Stimulated activated CD8-positive, alpha-beta memory T cell treated with anti-CD3 and anti-CD28 coated beads, Interleukin-7, amount 100 ng/mL, for 4 hours (primary cell): ENCODE measurements at regions not wholly inside any gene's neighbourhood (a gene's known extent, or its start where the extent isn't known, plus 50 kb on each side); places are given as distances from the start of the nearest gene placed in this dataset.
"Not testable (repeated sequence)": the region's sequence is repeated elsewhere in the genome, so short reads cannot be mapped to it uniquely, and the experiment has no call there.

Source experiments
- DNase-seq, 2 donors: peaks; one replicate each; pipeline ENCODE4 v3.0.0-alpha.2; 2020; ENCODE audit warnings: low read depth in 2 of 2

DNA sequence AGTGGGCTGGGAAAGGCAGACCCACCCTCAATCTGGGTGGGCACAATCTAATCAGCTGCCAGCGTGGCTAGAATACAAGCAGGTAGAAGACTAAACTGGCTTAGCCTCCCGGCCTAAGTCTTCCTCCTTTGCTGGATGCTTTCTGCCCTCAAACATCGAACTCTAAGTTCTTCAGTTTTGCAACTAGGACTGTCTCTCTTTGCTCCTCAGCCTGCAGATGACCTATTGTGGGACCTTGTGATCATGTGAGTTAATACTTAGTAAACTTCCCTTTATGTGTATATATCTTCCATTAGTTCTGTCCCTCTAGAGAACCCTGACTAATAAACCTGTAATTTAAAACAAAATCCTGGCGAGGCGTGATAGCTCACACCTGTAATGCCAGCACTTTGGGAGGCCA, 51.8 kb upstream of the SLC39A8 start:
- not testable (repeated sequence) for DNase-seq

DNA sequence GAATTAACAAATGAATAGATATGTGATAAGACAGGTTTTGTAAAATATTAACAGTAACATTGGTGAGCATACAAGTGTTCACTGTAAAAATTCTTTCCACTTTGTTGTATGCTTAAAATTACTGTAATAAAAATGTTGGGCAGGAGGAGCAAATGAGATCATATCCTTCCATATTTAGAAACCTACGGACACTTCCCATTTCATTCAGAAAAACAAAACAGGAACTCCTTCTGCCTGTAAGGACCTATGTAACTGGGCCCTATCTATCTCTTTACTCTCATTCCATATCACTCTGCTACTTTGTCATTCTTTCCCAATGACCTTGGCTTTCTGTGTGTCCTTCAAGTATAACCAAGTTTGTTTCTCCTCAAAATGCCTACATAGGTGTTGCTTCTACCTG, 53.7 kb upstream of the SLC39A8 start:
- no peak for DNase-seq

DNA sequence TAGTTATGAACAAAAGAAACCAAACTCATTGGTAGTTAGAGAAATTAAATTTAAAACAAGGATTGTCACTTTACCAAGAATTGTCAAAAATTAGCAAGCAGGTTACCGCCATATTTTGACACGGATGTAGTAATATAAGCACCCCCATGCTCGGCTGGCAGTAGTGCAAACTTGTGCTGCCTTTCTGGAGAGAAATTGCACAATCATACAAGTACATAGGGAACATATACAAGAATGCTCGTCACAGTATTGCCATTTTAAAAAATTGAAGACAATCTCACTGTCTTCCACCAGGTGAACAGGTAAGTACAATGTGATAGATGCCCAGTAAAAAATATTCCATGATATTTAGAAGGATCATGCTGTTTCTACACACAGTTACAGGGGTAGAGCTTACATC, 55.6 kb upstream of the SLC39A8 start:
- DNase-seq, result no peak

DNA sequence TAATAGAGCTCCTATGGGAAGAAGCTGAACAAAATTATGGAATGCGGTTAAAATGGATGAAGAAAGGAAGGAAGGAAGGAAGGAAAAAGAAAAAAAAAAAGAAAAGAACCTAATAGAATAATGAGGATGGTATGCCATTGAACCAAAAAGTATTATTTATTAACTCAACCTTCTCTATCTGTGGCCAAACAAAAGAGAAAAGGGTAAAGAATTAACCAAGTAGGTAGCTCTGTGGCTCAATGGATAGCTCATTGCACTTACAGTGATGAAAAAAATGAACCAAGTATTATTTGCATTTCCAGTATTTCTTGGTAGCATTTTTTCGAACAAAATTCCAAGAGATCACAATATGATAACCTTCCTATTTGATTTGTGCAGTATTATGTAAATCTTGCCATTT, 56.9 kb upstream of the SLC39A8 start:
- no peak for DNase-seq

DNA sequence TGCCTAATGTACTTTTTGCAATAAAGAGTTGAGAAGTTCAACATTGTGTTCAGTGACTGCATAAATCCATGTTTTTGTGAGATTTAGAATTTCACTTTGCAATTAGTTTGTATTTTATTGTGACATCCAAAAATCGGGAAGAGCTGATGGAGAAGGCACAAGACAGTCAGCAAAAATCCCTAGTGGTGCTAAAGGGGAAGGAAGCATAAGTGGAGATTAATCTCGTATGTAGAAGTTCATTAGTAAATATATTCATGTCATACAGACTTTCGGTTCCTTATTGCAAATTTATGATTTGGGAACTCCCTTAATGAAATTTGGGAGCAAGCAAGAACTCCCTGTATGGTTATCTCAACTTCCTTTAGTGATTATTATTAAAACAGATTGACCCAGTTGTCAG, 57.8 kb upstream of the SLC39A8 start:
- no peak for DNase-seq

DNA sequence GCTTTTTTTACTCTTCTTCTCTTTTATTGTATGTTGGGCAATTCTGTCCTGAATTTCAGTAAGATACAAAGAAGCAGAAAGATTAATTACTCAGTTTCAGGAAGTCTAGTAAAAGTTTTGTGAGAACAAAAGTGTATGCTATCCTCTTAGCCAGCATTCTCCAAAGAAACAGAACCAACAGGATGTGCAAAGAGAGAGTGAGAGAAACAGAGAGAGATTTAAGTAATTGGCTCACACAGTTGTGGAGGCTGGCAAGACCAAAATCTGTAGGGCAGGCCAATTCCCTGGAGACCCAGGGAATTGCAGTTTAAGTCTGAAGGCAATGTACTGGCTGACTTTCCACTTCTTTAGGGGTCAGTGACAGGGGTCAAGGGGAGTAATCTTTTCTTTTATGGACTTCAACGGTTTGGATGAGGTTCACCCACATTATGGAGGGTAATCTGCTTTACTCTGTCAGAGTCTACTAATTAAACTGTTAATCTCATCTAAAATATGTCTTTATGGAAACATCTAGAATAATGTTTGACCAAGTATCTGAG, 59.2 kb upstream of the SLC39A8 start:
- DNase-seq, result no peak

DNA sequence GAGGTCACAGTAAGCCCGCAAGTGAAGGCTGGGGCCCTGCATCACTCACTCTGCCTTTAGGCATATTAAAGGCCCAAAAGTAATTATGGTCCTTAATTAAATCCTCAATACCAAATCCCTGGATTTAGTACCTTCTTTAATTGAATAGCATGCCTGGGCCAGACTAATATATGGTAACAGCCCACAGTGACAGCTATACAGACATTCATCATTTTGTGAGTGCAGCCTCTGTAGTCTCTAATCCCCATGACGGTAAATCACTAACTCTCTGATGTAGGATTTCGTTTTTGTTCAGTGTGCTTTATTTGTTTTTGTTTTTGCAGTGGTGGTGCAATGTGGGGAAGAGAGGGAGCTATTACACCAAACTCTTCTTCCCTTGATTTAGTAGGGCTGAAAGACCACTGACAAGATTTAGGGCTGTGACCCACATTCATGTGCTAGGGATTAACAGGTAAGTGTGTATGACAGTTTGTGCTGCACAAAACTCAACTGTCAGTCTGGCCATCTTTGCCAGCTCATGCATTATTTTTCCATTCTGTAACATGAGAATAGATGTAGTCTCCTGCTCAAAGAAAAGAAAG, 60.6 kb upstream of the SLC39A8 start:
- no peak for DNase-seq

DNA sequence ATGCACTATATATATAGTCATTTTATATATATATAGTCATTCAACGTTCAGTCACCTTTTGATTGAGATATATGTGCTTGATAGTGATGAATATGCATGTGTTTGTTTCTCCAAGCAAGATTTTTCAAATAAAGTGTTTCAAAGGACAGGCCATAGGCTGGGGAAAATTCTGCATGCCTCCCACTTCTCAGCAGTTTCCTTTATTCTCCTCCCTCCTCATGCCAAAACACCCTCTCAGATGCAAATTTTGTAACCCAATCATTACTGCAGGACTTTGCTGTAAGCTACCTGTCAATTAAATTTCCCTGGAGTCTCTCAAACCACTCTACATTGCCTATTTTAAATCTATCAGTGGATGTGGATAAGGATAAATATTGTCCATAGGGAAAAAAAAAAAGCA, 65.6 kb upstream of the SLC39A8 start:
- DNase-seq, result not testable (repeated sequence)

DNA sequence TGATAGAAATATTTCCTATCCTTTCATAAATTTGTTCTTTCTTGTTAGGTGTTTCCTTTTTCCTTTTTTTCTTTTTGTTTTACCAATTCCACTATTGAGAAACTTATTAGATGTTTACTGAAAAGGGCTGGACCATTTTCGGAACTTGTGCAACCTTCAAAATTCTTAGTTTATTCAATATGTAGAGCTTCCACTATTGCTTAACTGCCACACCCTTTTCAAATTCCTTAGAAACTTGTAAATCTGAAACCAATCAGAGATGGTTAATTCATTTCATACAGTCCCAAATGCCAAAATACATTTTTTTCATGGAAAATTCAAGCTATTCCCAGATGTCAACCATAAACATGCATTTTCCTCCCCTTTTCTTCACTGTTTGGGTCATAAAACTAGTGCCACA, 66.1 kb upstream of the SLC39A8 start:
- DNase-seq, result no peak

DNA sequence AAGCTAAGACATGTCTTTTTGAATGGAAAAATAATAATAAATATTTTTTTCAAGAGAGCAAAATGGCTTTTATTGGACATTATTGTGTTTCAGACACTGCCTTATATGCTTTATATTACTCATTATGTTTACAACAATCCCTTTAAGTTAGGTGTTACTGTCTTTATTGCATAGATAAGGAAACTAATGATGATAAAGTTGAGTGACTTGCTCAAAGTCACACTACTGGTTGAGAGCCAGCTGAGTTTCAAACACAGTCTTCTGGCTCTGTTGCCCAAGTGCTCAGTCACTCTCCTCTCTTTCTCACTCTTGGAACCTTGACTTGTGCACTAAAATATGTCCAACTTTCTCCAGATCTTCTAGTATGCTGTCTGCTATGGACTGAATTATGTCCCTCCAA, 71.5 kb upstream of the SLC39A8 start:
- DNase-seq, result no peak

DNA sequence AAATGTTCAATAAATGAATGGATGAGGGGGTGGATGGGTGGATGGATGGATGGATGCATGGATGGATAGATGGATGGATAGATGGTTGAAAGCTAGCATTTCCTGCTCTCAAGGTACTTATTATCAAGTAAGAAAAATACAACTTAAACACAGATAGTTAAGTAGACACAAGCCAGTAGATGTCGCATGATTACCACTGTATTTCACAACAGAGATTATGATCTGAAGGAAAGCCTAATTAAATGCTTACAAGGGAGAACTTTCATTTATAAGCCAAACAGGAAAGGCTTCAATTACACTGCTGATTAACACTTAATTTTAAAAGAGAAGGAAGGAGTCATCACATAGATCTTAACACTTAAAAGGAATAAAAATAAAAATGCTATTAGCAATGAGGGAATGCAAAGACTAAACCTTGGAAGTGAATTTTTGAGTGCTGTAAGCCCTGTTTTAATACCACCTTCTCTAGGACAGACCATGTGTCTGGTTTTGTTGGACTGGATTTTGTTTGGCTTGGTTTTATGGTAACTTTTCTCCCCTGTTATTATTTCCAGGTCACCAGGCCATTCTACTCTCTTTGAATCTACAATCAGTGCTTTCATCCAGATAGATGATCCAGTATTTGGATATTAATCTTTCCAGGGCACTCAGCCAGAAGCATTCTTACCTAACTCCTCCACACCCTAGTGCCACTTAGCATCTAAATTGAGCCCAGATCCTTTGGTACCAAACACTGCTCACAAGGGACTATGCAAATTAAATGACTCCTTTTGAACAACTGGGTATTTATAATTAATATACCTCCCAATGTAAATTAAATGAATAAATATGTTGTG, 75.5 kb upstream of the SLC39A8 start:
- no peak for DNase-seq

DNA sequence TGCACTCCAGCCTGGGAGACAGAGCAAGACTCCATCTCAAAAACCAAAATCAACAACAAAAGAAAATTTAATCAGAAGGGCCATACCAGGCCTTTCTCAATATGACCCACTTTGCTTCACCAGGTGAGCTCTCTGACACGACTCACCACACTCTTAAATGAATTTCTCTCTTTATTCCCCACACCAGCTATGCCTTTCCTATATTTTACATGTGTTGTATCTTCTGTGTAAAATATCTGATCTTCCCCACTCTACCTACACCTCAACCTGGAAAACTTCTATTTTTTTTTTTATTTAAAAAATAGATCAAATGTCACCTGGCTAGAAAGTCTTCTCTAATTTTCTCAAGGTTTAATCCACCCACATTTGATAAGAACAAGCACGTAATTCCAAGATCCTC, 77.6 kb upstream of the SLC39A8 start:
- no peak for DNase-seq

DNA sequence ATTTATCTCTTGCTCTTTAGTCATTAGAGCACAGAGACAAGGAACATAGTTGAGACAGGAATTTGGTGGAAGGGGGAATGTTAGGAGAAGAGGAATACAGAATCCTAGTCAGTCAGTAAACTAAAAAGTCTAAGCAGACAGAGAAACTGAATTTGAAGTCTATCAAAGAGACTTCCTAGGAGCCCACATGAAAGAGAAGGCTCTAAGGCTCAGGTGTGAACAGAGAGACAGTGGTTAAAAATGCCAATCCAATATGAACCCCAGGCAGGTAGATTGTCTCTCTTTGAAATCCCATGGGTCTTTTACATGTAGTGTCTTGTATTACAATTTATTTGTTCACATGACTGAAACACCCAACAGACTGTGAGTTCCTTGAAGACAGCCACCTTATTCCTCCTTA, 77.8 kb upstream of the NFKB1 start:
- no peak for DNase-seq

DNA sequence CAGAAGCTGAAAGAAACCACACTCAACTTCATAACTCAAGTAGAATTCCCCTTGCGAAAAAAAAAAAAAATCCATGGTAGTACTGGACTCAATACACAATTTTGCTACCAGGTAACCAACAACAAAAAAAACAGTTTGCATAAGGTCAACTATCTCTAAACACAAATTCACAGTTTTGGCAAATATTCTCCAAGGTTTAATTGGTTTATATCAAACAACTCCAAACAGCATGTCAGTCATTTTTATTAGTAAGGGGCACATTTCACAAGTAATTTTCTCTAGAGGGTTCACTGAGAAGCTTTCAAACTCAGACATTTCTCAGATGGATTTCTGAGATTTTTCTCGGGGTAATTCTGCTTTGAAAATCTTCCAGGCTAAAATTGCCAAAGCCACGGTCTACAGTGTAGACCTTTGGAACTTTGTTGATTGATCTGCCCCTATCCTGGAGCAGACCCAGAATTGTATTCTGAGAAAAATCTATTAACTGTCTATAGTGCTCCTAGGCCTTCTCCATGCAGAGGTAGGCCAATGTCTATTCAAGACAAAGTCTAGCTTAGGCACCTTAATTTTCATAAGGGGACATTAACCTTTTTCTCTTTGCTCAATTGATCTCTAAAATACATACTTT, 73.7 kb upstream of the NFKB1 start:
- DNase-seq, result no peak

DNA sequence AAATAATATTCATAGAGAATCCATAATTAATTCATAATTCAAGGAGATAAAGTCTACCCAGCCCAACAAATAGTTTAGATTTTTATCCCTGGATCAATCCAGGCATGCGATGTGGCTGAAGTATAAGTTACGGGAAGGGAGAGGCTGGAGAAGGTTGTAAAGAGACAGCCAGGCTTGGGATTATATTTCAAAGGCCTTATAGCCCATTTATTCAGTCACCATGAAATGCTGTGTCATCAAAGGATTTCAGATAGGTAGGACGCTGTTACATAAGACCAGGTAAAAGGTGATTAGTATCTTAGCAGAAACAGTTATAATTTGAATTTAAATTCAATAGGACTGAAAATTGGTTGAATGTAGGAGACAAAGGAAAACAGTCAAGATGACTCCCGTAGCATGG, 73.0 kb upstream of the NFKB1 start:
- no peak for DNase-seq

DNA sequence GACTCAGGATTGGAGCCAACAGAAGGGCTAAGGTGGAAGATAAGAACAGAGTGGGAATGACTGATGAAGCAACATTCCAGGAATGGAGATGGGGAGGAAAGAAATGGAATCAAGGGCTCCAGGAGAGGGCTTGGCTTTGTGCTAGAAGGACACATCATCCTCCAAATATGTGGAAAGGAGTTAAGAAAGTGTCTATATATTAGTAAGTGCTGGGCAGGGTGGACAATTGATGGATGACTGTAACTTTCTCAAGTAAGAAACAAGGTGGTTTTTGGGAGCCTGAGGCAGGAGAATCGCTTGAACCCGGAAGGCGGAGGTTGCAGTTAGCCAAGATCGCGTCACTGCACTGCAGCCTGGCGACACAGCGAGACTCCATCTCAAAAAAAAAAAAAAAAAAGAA, 71.6 kb upstream of the NFKB1 start:
- DNase-seq, result no peak

DNA sequence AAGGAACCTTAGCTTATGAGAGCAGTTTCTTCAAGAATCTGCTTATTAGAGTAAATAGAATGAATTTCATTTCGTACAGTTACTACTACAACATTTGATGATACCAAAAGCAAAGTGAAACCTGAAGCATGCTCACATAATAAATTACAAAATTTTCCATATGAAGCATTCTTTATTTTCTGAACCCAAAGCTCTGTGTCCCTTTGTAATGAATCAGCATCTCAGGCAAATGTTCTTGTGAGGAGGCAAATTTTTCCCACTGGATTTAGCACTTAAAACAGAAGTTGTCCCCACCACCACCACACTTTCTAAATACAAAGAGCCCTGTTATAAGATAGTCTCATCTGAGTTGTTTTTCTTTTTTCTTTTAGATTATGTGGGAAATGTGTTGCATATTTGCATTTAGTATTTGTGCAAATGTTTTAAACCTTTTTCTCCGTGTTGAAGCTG, 70.7 kb upstream of the NFKB1 start:
- no peak for DNase-seq

DNA sequence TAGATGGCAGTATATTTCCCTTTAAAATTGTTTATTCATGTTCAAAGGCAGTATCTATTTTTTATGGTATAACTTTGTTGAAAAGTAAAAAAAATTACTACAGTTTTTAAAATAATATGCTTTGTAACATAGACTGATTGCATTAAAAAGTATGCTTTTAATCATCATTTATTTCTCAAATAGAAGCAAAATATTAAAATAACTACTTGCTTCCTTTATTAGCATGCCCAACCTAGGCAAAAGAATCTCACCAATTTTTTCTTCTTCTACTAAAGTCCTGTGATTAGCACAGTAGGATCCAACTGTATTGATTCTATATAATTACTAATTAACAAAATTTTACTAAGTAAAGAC, 69.6 kb upstream of the NFKB1 start:
- DNase-seq, result no peak

DNA sequence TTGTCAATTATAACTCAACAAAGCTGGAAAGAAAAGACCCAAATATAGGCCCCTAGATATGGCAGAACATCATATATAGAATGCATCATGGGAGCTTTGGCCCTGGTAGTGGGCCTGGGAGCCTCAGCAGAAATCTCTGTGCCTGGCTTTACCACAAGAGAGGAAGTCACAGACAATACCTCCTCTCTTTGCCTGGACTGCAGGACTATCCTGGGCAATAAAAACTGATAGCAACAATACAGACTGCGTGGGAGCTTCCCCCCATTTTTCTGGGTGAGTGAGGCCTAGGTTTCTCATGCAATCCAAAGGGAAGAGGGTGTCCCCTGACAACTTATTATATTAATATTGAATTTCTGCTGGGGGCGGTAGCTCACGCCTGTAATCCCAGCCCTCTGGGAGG, 64.0 kb upstream of the NFKB1 start:
- DNase-seq, result no peak

DNA sequence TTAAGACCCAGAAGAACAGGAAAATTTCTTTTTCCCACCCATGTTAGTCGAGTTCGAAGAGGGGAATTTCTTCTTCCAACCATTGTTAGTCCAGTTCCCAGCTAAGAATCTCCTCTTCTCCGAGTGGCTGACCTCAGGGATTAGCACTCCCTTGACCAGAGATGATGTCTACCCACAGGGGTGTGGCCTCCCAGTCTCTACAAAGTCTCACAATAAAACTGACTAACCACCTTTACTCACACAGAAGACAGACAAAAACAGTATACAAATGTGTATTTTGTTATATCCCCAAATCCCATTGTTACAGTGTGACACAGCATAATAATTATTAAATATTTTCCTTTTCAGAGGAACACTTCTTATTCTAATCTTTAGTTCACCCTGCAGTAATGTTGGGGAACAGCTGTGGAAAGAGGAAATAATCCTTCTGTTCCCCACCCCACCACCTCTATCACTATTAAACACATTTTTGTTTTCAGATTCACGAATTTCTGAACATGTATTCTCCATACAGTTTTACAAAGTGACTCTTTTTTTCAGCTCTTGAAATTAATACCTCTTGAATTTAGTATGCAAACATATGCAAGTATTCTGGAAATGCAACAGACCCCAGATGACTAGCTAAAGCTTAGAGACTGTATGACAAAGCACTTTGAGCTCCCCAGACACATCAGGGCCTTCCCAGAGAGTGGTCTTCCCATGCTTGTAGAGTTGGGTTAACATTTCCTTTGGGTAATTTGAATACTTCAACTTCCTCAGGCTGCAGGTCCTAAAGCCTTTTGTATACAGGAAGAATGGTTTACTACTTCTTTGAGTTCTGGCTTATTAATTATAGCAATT, 62.5 kb upstream of the NFKB1 start:
- no peak for DNase-seq

DNA sequence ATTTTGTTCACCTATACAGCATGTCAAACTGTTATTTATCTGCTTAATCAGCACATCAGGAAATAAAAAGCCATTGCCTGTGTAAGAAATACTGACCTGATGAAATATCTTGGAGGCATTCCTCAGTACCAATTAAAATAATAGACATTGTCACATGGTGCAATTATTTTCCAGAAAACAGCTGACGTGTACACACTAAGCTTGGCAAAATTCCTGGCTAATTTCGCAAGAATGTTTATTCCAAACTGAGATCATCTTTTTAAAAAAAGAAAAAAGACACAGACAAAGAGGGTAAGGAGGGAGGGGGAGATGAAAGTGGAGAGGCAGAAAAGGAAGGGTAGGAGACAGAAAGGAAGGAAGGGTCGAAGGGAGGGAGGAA, 61.9 kb upstream of the NFKB1 start:
- DNase-seq, result no peak

DNA sequence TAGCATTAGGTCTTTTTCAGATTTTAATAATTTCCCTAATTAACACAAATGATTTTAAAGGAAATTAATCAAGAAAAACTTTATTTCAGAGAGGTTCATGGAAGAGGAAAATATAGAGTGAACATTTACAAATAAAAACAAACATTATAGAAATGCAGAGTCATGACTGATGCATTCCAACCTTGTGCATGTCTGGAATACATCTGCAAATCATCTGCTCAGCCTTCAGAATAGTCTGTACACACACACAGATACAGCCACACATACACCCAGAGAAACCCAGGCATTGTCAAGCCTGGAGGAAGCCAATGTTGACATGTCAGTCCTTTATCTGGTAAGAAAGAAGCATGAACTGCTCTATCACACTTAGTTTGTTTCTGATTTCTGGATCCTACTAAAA, 61.3 kb upstream of the NFKB1 start:
- no peak for DNase-seq
